IMR-90 (cell line): ENCODE measurements at regions not wholly inside any gene's neighbourhood (a gene's known extent, or its start where the extent isn't known, plus 50 kb on each side); places are given as distances from the start of the nearest gene placed in this dataset.

Experiments used
- ATAC-seq: fragments of 200-7000 bp; cut with Tn5 transposase; 2 replicates; pipeline ENCODE4 v1.9.1; 2020; ENCODE audit warnings: low read depth, mild to moderate bottlenecking, moderate library complexity
- BruUV-seq: library from RNA; stranded (reverse); fragments of 400-500 nt; replicated peaks from 2 replicates; lab custom pipeline; 2021; lab: Mats Ljungman, UMichigan
- CTCF ChIA-PET: fragments of 300-600 bp; formaldehyde crosslinking; extraction: SDS; loops from one replicate; lab custom pipeline; 2021; ENCODE audit warnings: antibody characterized with exemption; lab: Yijun Ruan, JAX
- POLR2A ChIA-PET: fragments of 300-600 bp; sonication (Branson Sonifier 250); formaldehyde crosslinking; loops from one replicate; lab custom pipeline; 2022; ENCODE audit warnings: antibody characterized with exemption; ENCODE audit not compliant: unreplicated experiment; lab: Charles Lee
- DNase-seq: peaks from one replicate; pipeline ENCODE4 v3.0.0; 2013
- H2AFZ ChIP-seq: replicated peaks from 2 replicates; pipeline ENCODE3; 2013; ENCODE audit warnings: low read length, mild to moderate bottlenecking; ENCODE audit not compliant: poor library complexity
- H2AK5ac ChIP-seq: 2 replicates; pipeline ENCODE4 v1.6.1; 2013; ENCODE audit warnings: low read depth, low read length, inconsistent platforms
- H2AK9ac ChIP-seq: replicated peaks from 2 replicates; pipeline ENCODE3; 2013; ENCODE audit warnings: mild to moderate bottlenecking, low read depth, low read length, moderate library complexity; ENCODE audit not compliant: poor library complexity
- H2BK120ac ChIP-seq: 2 replicates; pipeline ENCODE4 v1.6.1; 2013; ENCODE audit warnings: low read depth, low read length, inconsistent platforms
- H2BK15ac ChIP-seq: 3 replicates; pipeline ENCODE4 v1.6.1; 2013; ENCODE audit warnings: low read depth, low read length, inconsistent platforms
- H2BK20ac ChIP-seq: 2 replicates; pipeline ENCODE4 v1.6.1; 2013; ENCODE audit warnings: low read depth, mild to moderate bottlenecking, inconsistent platforms, low read length, moderate library complexity
- H2BK5ac ChIP-seq: 2 replicates; pipeline ENCODE4 v1.6.1; 2013; ENCODE audit warnings: mild to moderate bottlenecking, low read depth, low read length, inconsistent platforms; ENCODE audit not compliant: poor library complexity, severe bottlenecking
- H3K14ac ChIP-seq: replicated peaks from 2 replicates; pipeline ENCODE4 v1.6.1; 2013; ENCODE audit warnings: low read depth, low read length, inconsistent platforms
- H3K18ac ChIP-seq: 2 replicates; pipeline ENCODE4 v1.6.1; 2013; ENCODE audit warnings: low read depth, low read length, control low read depth
- H3K23ac ChIP-seq: 2 replicates; pipeline ENCODE4 v1.6.1; 2013; ENCODE audit warnings: low read depth, low read length, inconsistent platforms
- H3K27ac ChIP-seq: 2 replicates; pipeline ENCODE4 v1.5.1; 2013; ENCODE audit warnings: mild to moderate bottlenecking, control low read depth, low read length; ENCODE audit not compliant: insufficient read depth
- H3K27me3 ChIP-seq: 2 replicates; pipeline ENCODE4 v1.6.1; 2013; ENCODE audit warnings: low read length; ENCODE audit not compliant: control insufficient read depth, insufficient read depth
- H3K36me3 ChIP-seq: 2 replicates; pipeline ENCODE4 v1.6.1; 2013; ENCODE audit warnings: low read length, mixed read lengths; ENCODE audit not compliant: control insufficient read depth, insufficient read depth
- H3K4ac ChIP-seq: 2 replicates; pipeline ENCODE4 v1.6.1; 2013; ENCODE audit warnings: low read depth, low read length, inconsistent platforms
- H3K4me1 ChIP-seq: 2 replicates; pipeline ENCODE4 v1.6.1; 2013; ENCODE audit warnings: low read length, mixed read lengths; ENCODE audit not compliant: control insufficient read depth, insufficient read depth
- H3K4me2 ChIP-seq: 2 replicates; pipeline ENCODE4 v1.6.1; 2013; ENCODE audit warnings: low read depth, mild to moderate bottlenecking, control low read depth, low read length, moderate library complexity
- H3K4me3 ChIP-seq: 2 replicates; pipeline ENCODE4 v1.5.1; 2013; ENCODE audit warnings: low read depth, mild to moderate bottlenecking, control low read depth, low read length, moderate library complexity; ENCODE audit not compliant: insufficient read depth
- H3K56ac ChIP-seq: 2 replicates; pipeline ENCODE4 v1.6.1; 2013; ENCODE audit warnings: low read length, inconsistent platforms; ENCODE audit not compliant: insufficient read depth; ENCODE audit errors: extremely low read depth
- H3K79me1 ChIP-seq, 2 experiments: 2 replicates each; pipeline ENCODE4 v1.6.1; 2013; ENCODE audit warnings: low read length in 2 of 2, inconsistent platforms in 1 of 2, low read depth in 1 of 2
- H3K9ac ChIP-seq: 2 replicates; pipeline ENCODE4 v1.6.1; 2013; ENCODE audit warnings: low read depth, low read length, control low read depth
- H3K9me1 ChIP-seq: 2 replicates; pipeline ENCODE4 v1.6.1; 2013; ENCODE audit warnings: low read length, inconsistent platforms; ENCODE audit not compliant: insufficient read depth
- H3K9me3 ChIP-seq: 2 replicates; pipeline ENCODE4 v1.6.1; 2013; ENCODE audit warnings: low read length; ENCODE audit not compliant: control insufficient read depth, insufficient read depth
- H4K20me1 ChIP-seq: 2 replicates; pipeline ENCODE4 v1.6.1; 2013; ENCODE audit warnings: low read length, inconsistent platforms; ENCODE audit not compliant: insufficient read depth
- H4K5ac ChIP-seq: 2 replicates; pipeline ENCODE4 v1.6.1; 2013; ENCODE audit warnings: mild to moderate bottlenecking, low read depth, low read length, control low read depth
- H4K8ac ChIP-seq, 2 experiments: 2 replicates each; pipeline ENCODE4 v1.6.1; 2013; ENCODE audit warnings: low read depth in 2 of 2, low read length in 2 of 2, control low read depth in 1 of 2, inconsistent platforms in 1 of 2
- H4K91ac ChIP-seq: 2 replicates; pipeline ENCODE4 v1.6.1; 2013; ENCODE audit warnings: low read depth, low read length, inconsistent platforms; ENCODE audit not compliant: insufficient read depth
- BHLHE40 ChIP-seq: fragments of 150-350 bp; IDR thresholded peaks from 2 replicates; pipeline ENCODE4 v1.6.1; 2016; ENCODE audit warnings: mild to moderate bottlenecking, low read depth, low read length
- CEBPB ChIP-seq: IDR thresholded peaks from 2 replicates; pipeline ENCODE4 v1.6.1; 2012; ENCODE audit warnings: low read depth, low read length, improper control_type of control experiment
- CHD1 ChIP-seq: IDR thresholded peaks from 2 replicates; pipeline ENCODE4 v1.6.1; 2012; ENCODE audit warnings: low read depth, low read length, improper control_type of control experiment
- ELK1 ChIP-seq: fragments of 150-350 bp; IDR thresholded peaks from 2 replicates; pipeline ENCODE4 v1.6.1; 2016; ENCODE audit warnings: low read depth, mild to moderate bottlenecking, low read length, moderate library complexity, borderline replicate concordance
- MAFK ChIP-seq: IDR thresholded peaks from 2 replicates; pipeline ENCODE4 v1.6.1; 2012; ENCODE audit warnings: low read depth, low read length, improper control_type of control experiment
- MAZ ChIP-seq: IDR thresholded peaks from 2 replicates; pipeline ENCODE4 v1.6.1; 2012; ENCODE audit warnings: low read depth, mild to moderate bottlenecking, low read length, improper control_type of control experiment, moderate library complexity, borderline replicate concordance
- POLR2A ChIP-seq: IDR thresholded peaks from 2 replicates; pipeline ENCODE4 v1.6.1; 2012; ENCODE audit warnings: mild to moderate bottlenecking, low read depth, low read length
- RAD21 ChIP-seq: IDR thresholded peaks from 2 replicates; pipeline ENCODE4 v1.6.1; 2012; ENCODE audit warnings: low read length, improper control_type of control experiment
- RCOR1 ChIP-seq: IDR thresholded peaks from 2 replicates; pipeline ENCODE4 v1.6.1; 2012; ENCODE audit warnings: mild to moderate bottlenecking, low read length, improper control_type of control experiment; ENCODE audit not compliant: insufficient replicate concordance
- RFX5 ChIP-seq: IDR thresholded peaks from 2 replicates; pipeline ENCODE4 v1.8.0; 2012; ENCODE audit warnings: low read depth, mild to moderate bottlenecking, low read length, moderate library complexity
- SMC3 ChIP-seq: fragments of 150-350 bp; IDR thresholded peaks from 2 replicates; pipeline ENCODE4 v1.6.1; 2016; ENCODE audit warnings: low read depth, mild to moderate bottlenecking, antibody characterized with exemption, low read length, moderate library complexity
- USF2 ChIP-seq: fragments of 150-350 bp; IDR thresholded peaks from 2 replicates; pipeline ENCODE4 v1.6.1; 2017; ENCODE audit warnings: mild to moderate bottlenecking, antibody characterized with exemption, low read length, low read depth
- WGBS, 2 experiments: methylation state at CpG; one replicate each; pipeline versions ENCODE4 v1.1.5 to v1.1.7; 2013; ENCODE audit warnings: missing lambda C conversion rate in 2 of 2; ENCODE audit not compliant: insufficient read length in 1 of 2; ENCODE audit errors: extremely low coverage in 2 of 2; 5-methylcytosine and 5-hydroxymethylcytosine counted together
- dilution Hi-C: fragments of 300-500 bp; cut with HindIII; formaldehyde crosslinking; loops from one replicate; pipeline ENCODE4 v1.14.3; 2018; ENCODE audit warnings: low sequenced_read_pairs; ENCODE audit not compliant: unreplicated experiment
- in situ Hi-C: fragments of 300-500 bp; cut with MboI; formaldehyde crosslinking; loops from 3 replicates; pipeline ENCODE4 v1.14.3; 2019; ENCODE audit warnings: low sequenced_read_pairs, inconsistent platforms, mixed read lengths
- intact Hi-C: fragments of 100-400 bp; cut with micrococcal nuclease; formaldehyde crosslinking; loops from 2 replicates; pipeline ENCODE4 v1.10.0; 2022
- TF ChIP-seq, protein P1 (sequence below): conservative IDR thresholded peaks from 2 replicates; pipeline ENCODE4 v1.5.1; 2012; ENCODE audit warnings: mild to moderate bottlenecking, low read depth, low read length, improper control_type of control experiment

GRCh38 chr16:10312784-10313724 lies 72.8 kb upstream of the ATF7IP2 start (continued):
- TF ChIP-seq MAFK, result no peak

DNA sequence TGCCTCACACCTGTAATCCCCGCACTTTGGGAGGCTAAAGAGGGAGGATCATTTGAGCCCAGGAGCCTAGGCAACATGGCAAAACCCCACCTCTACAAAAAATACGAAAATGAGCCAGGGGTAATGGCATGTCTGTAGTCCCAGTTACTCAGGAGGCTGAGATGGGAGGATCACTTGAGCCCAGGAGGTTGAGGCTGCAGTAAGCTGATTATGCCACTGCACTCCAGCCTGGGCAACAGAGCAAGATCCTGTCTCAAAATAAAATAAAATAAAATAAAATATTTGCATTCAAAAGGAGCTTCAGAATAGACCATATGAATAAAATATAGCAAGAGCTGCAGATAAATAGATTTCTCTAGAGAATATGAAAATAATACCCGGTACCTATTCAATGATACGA lies 71.5 kb upstream of the ATF7IP2 start:
- DNase-seq (no peak), ATAC-seq (no peak)
- no TSS peak for BruUV-seq
- H4K5ac ChIP-seq, result no peak overlapping the region
- H3K9me3 ChIP-seq, result no peaks in the 10 kb centered on the region
- no peak overlapping the region for H2BK15ac ChIP-seq
- H3K56ac ChIP-seq, result no peak overlapping the region
- no peak overlapping the region for H4K8ac ChIP-seq
- no peaks in the 10 kb centered on the region for H3K9me1 ChIP-seq
- H4K20me1 ChIP-seq, result no peaks in the 10 kb centered on the region
- no peak overlapping the region for H3K18ac ChIP-seq
- no peak overlapping the region for H2BK20ac ChIP-seq
- H2AK9ac ChIP-seq, result no peak overlapping the region
- no peak overlapping the region for H2AFZ ChIP-seq
- H2AK5ac ChIP-seq, result no peak overlapping the region
- H3K79me1 ChIP-seq, result no peaks in the 10 kb centered on the region
- in situ Hi-C loops, result no loop called here
- ChIA-PET POLR2A (no interaction called here), CTCF (no interaction called here)
- intact Hi-C loops, result no loop called here
- H2BK120ac ChIP-seq, result no peak overlapping the region
- H3K9ac ChIP-seq, result no peak overlapping the region
- dilution Hi-C loops, result no loop called here
- no peak overlapping the region for H3K27ac ChIP-seq
- H3K4me3 ChIP-seq, result no peak overlapping the region
- no peak overlapping the region for H3K4ac ChIP-seq
- no peak overlapping the region for H2BK5ac ChIP-seq
- H3K4me2 ChIP-seq, result no peak overlapping the region
- no CpG with 5 or more reads among the region's 4 CpGs for WGBS, 2 experiments
- no peaks in the 10 kb centered on the region for H3K4me1 ChIP-seq
- H3K36me3 ChIP-seq, result no peaks in the 10 kb centered on the region
- no peaks in the 10 kb centered on the region for H3K27me3 ChIP-seq
- H3K23ac ChIP-seq, result no peak overlapping the region
- H4K91ac ChIP-seq, result no peak overlapping the region
- H3K14ac ChIP-seq, result no peak overlapping the region
- TF ChIP-seq SMC3, result no peak
- TF ChIP-seq USF2, result no peak
- no peak for TF ChIP-seq RAD21
- TF ChIP-seq, protein P1, sequence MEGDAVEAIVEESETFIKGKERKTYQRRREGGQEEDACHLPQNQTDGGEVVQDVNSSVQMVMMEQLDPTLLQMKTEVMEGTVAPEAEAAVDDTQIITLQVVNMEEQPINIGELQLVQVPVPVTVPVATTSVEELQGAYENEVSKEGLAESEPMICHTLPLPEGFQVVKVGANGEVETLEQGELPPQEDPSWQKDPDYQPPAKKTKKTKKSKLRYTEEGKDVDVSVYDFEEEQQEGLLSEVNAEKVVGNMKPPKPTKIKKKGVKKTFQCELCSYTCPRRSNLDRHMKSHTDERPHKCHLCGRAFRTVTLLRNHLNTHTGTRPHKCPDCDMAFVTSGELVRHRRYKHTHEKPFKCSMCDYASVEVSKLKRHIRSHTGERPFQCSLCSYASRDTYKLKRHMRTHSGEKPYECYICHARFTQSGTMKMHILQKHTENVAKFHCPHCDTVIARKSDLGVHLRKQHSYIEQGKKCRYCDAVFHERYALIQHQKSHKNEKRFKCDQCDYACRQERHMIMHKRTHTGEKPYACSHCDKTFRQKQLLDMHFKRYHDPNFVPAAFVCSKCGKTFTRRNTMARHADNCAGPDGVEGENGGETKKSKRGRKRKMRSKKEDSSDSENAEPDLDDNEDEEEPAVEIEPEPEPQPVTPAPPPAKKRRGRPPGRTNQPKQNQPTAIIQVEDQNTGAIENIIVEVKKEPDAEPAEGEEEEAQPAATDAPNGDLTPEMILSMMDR, result no peak
- no peak for TF ChIP-seq MAZ
- no peak for TF ChIP-seq ELK1
- TF ChIP-seq CEBPB, result no peak
- no peak for TF ChIP-seq RCOR1
- no peak for TF ChIP-seq BHLHE40
- TF ChIP-seq POLR2A, result no peak
- TF ChIP-seq RFX5, result no peak
- TF ChIP-seq MAFK, result no peak
- no peak for TF ChIP-seq CHD1
